HG02885 (cell line): ENCODE measurements at regions not wholly inside any gene's neighbourhood (a gene's known extent, or its start where the extent isn't known, plus 50 kb on each side); places are given as distances from the start of the nearest gene placed in this dataset.
"Not testable (repeated sequence)": the region's sequence is repeated elsewhere in the genome, so short reads cannot be mapped to it uniquely, and the experiment has no call there.

Experiments
- ATAC-seq: cut with Tn5 transposase; IDR thresholded peaks from one replicate; pipeline ENCODE4 v1.9.1; 2021; ENCODE audit warnings: mild to moderate bottlenecking; ENCODE audit not compliant: unreplicated experiment, poor library complexity

GRCh38 chr5:10023494-10023893, 226.2 kb downstream of the ATPSCKMT start:
- ATAC-seq, result no peak

- no peak for ATAC-seq
These were observed 228.4 kb downstream of the ATPSCKMT start for GRCh38 chr5:10021248-10021647.

- ATAC-seq, result no peak
These were observed 230.5 kb downstream of the ATPSCKMT start for GRCh38 chr5:10019236-10019635.

GRCh38 chr5:10018201-10019069, 231.3 kb downstream of the ATPSCKMT start:
- no peak for ATAC-seq

GRCh38 chr5:10017786-10018185, 231.9 kb downstream of the ATPSCKMT start:
- ATAC-seq, result no peak

- not testable (repeated sequence) for ATAC-seq
These were observed 233.1 kb downstream of the ATPSCKMT start for GRCh38 chr5:10016559-10016958.

GRCh38 chr5:10015681-10016080, 234.0 kb downstream of the ATPSCKMT start:
- ATAC-seq, result not testable (repeated sequence)

GRCh38 chr5:10009802-10010201, 239.9 kb downstream of the ATPSCKMT start:
- no peak for ATAC-seq

GRCh38 chr5:9987101-9987500, 262.6 kb downstream of the ATPSCKMT start:
- ATAC-seq, result no peak

- no peak for ATAC-seq
These were observed 272.6 kb downstream of the ATPSCKMT start for GRCh38 chr5:9977070-9977469.

- no peak for ATAC-seq
These were observed 273.1 kb downstream of the ATPSCKMT start for GRCh38 chr5:9976621-9977020.

- no peak for ATAC-seq
These were observed 277.6 kb downstream of the ATPSCKMT start for GRCh38 chr5:9972059-9972458.

GRCh38 chr5:9971301-9971700, 278.4 kb downstream of the ATPSCKMT start:
- ATAC-seq, result no peak

- ATAC-seq, result no peak
These were observed 290.8 kb downstream of the ATPSCKMT start for GRCh38 chr5:9958914-9959313.

GRCh38 chr5:9957214-9957613, 292.5 kb downstream of the ATPSCKMT start:
- no peak for ATAC-seq

- no peak for ATAC-seq
These were observed 293.0 kb downstream of the ATPSCKMT start for GRCh38 chr5:9956725-9957124.

GRCh38 chr5:9955586-9955985, 294.1 kb downstream of the ATPSCKMT start:
- ATAC-seq, result no peak

- ATAC-seq, result no peak
These were observed 294.8 kb downstream of the ATPSCKMT start for GRCh38 chr5:9954869-9955268.

- no peak for ATAC-seq
These were observed 296.0 kb downstream of the ATPSCKMT start for GRCh38 chr5:9953691-9954090.

GRCh38 chr5:9951865-9952516, 297.7 kb downstream of the ATPSCKMT start:
- no peak for ATAC-seq

- ATAC-seq, result no peak
These were observed 301.7 kb downstream of the ATPSCKMT start for GRCh38 chr5:9947944-9948343.
